ENCODE measurements at regions not wholly inside any gene's neighbourhood (a gene's known extent, or its start where the extent isn't known, plus 50 kb on each side); places are given as distances from the start of the nearest gene placed in this dataset.

- TF ChIP-seq POLR2A (IDR thresholded peaks at IDR 0.05; ENCODE audit: low read depth, low read length) (no peak), BMI1 (IDR thresholded peaks at IDR 0.05; ENCODE audit: borderline replicate concordance) (no peak), STAT3 (IDR thresholded peaks at IDR 0.05; ENCODE audit: low read depth, low read length) (no peak), CTCF (IDR thresholded peaks at IDR 0.05 in 2 of 3, conservative IDR thresholded peaks at IDR 0.05 in 1 of 3; ENCODE audit: control insufficient read depth in 2 of 3, extremely low read depth in 1 of 3, insufficient read depth in 1 of 3, low read depth in 3 of 3, low read length in 3 of 3) (no peak), PBX3 (IDR thresholded peaks at IDR 0.05; ENCODE audit: insufficient replicate concordance, low read depth, low read length) (no peak)
- TF ChIP-seq, protein P1, sequence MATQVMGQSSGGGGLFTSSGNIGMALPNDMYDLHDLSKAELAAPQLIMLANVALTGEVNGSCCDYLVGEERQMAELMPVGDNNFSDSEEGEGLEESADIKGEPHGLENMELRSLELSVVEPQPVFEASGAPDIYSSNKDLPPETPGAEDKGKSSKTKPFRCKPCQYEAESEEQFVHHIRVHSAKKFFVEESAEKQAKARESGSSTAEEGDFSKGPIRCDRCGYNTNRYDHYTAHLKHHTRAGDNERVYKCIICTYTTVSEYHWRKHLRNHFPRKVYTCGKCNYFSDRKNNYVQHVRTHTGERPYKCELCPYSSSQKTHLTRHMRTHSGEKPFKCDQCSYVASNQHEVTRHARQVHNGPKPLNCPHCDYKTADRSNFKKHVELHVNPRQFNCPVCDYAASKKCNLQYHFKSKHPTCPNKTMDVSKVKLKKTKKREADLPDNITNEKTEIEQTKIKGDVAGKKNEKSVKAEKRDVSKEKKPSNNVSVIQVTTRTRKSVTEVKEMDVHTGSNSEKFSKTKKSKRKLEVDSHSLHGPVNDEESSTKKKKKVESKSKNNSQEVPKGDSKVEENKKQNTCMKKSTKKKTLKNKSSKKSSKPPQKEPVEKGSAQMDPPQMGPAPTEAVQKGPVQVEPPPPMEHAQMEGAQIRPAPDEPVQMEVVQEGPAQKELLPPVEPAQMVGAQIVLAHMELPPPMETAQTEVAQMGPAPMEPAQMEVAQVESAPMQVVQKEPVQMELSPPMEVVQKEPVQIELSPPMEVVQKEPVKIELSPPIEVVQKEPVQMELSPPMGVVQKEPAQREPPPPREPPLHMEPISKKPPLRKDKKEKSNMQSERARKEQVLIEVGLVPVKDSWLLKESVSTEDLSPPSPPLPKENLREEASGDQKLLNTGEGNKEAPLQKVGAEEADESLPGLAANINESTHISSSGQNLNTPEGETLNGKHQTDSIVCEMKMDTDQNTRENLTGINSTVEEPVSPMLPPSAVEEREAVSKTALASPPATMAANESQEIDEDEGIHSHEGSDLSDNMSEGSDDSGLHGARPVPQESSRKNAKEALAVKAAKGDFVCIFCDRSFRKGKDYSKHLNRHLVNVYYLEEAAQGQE (IDR thresholded peaks at IDR 0.05; ENCODE audit: low read depth, low read length) = no peak
Observed at GRCh38 chr17:11105141-11105540, 135.9 kb upstream of the SHISA6 start.
